ENCODE measurements at regions not wholly inside any gene's neighbourhood (a gene's known extent, or its start where the extent isn't known, plus 50 kb on each side); places are given as distances from the start of the nearest gene placed in this dataset.

GRCh38 chr5:17888155-17888554, 253.9 kb downstream of the TAF11L14 start:
- H4K91ac ChIP-seq (ENCODE audit: low read depth, low read length): no peak overlapping the region
- no peak overlapping the region for H2BK12ac ChIP-seq (ENCODE audit: low read length)
- no peaks in the 10 kb centered on the region for H3K27me3 ChIP-seq (ENCODE audit: insufficient read depth, low read length)
- no peaks in the 10 kb centered on the region for H3K36me3 ChIP-seq (ENCODE audit: control insufficient read depth in 1 of 2, insufficient read depth in 2 of 2, low read length in 2 of 2)
- no peak overlapping the region for H4K8ac ChIP-seq (ENCODE audit: low read depth, low read length)
- H4K12ac ChIP-seq (ENCODE audit: low read depth, low read length): no peak overlapping the region
- no peak for DNase-seq
- H3K9me3 ChIP-seq (ENCODE audit: insufficient read depth, low read depth, low read length): no peaks in the 10 kb centered on the region
- H3K4me2 ChIP-seq (ENCODE audit: low read length): no peak overlapping the region
- H2AFZ ChIP-seq (ENCODE audit: insufficient read depth, low read length, poor library complexity): no peak overlapping the region
- no peak overlapping the region for H3K27ac ChIP-seq (ENCODE audit: low read depth, low read length)
- H2BK120ac ChIP-seq (ENCODE audit: insufficient read depth, low read length, poor library complexity): no peak overlapping the region
- H3K4me3 ChIP-seq (ENCODE audit: low read depth, low read length): no peak overlapping the region
- no peak overlapping the region for H3K9ac ChIP-seq (ENCODE audit: low read length)
- no peaks in the 10 kb centered on the region for H3K79me1 ChIP-seq (ENCODE audit: low read length)
- no peak overlapping the region for H3K4ac ChIP-seq (ENCODE audit: low read depth, low read length)
- H3K18ac ChIP-seq (ENCODE audit: low read length): no peak overlapping the region
- no peaks in the 10 kb centered on the region for H3K79me2 ChIP-seq (ENCODE audit: control insufficient read depth, insufficient read depth, low read length, poor library complexity)
- no peak overlapping the region for H2BK5ac ChIP-seq (ENCODE audit: low read depth, low read length, poor library complexity)
- no peak overlapping the region for H3K14ac ChIP-seq (ENCODE audit: low read length)
- H2AK5ac ChIP-seq (ENCODE audit: low read length): no peak overlapping the region
- no peak overlapping the region for H3K23ac ChIP-seq (ENCODE audit: low read length)
- no peaks in the 10 kb centered on the region for H3K4me1 ChIP-seq (ENCODE audit: control insufficient read depth in 1 of 2, insufficient read depth in 2 of 2, low read length in 2 of 2)

GRCh38 chr5:17890501-17890900, 256.2 kb downstream of the TAF11L14 start:
- Histone ChIP-seq H2AK5ac (ENCODE audit: low read length) (no peak overlapping the region), H3K4me2 (ENCODE audit: low read length) (no peak overlapping the region), H3K23ac (ENCODE audit: low read length) (no peak overlapping the region), H4K12ac (ENCODE audit: low read depth, low read length) (no peak overlapping the region), H4K91ac (ENCODE audit: low read depth, low read length) (no peak overlapping the region), H3K4me3 (ENCODE audit: low read depth, low read length) (no peak overlapping the region), H3K36me3 (ENCODE audit: control insufficient read depth in 1 of 2, insufficient read depth in 2 of 2, low read length in 2 of 2) (no peaks in the 10 kb centered on the region), H3K27ac (ENCODE audit: low read depth, low read length) (no peak overlapping the region), H3K79me1 (ENCODE audit: low read length) (no peaks in the 10 kb centered on the region), H3K27me3 (ENCODE audit: insufficient read depth, low read length) (no peaks in the 10 kb centered on the region), H3K18ac (ENCODE audit: low read length) (no peak overlapping the region), H3K9ac (ENCODE audit: low read length) (no peak overlapping the region), H2BK12ac (ENCODE audit: low read length) (no peak overlapping the region), H2AFZ (ENCODE audit: insufficient read depth, low read length, poor library complexity) (no peak overlapping the region), H3K4ac (ENCODE audit: low read depth, low read length) (no peak overlapping the region), H2BK120ac (ENCODE audit: insufficient read depth, low read length, poor library complexity) (no peak overlapping the region), H3K9me3 (ENCODE audit: insufficient read depth, low read depth, low read length) (no peaks in the 10 kb centered on the region), H3K79me2 (ENCODE audit: control insufficient read depth, insufficient read depth, low read length, poor library complexity) (no peaks in the 10 kb centered on the region), H3K4me1 (ENCODE audit: control insufficient read depth in 1 of 2, insufficient read depth in 2 of 2, low read length in 2 of 2) (no peaks in the 10 kb centered on the region), H2BK5ac (ENCODE audit: low read depth, low read length, poor library complexity) (no peak overlapping the region), H4K8ac (ENCODE audit: low read depth, low read length) (no peak overlapping the region), H3K14ac (ENCODE audit: low read length) (no peak overlapping the region)
- DNase-seq: no peak
- no CpG with 5 or more reads among the region's 3 CpGs for WGBS (ENCODE audit: extremely low coverage, insufficient coverage, insufficient read length)

- Histone ChIP-seq H2BK12ac (ENCODE audit: low read length) (no peak overlapping the region), H3K14ac (ENCODE audit: low read length) (no peak overlapping the region), H3K23ac (ENCODE audit: low read length) (no peak overlapping the region), H2AK5ac (ENCODE audit: low read length) (no peak overlapping the region), H4K12ac (ENCODE audit: low read depth, low read length) (no peak overlapping the region), H3K4ac (ENCODE audit: low read depth, low read length) (no peak overlapping the region), H3K27me3 (ENCODE audit: insufficient read depth, low read length) (no peaks in the 10 kb centered on the region), H4K91ac (ENCODE audit: low read depth, low read length) (no peak overlapping the region), H2BK120ac (ENCODE audit: insufficient read depth, low read length, poor library complexity) (no peak overlapping the region), H3K9ac (ENCODE audit: low read length) (no peak overlapping the region), H3K4me3 (ENCODE audit: low read depth, low read length) (no peak overlapping the region), H2AFZ (ENCODE audit: insufficient read depth, low read length, poor library complexity) (no peak overlapping the region), H2BK5ac (ENCODE audit: low read depth, low read length, poor library complexity) (no peak overlapping the region), H3K4me1 (ENCODE audit: control insufficient read depth in 1 of 2, insufficient read depth in 2 of 2, low read length in 2 of 2) (no peaks in the 10 kb centered on the region), H3K4me2 (ENCODE audit: low read length) (no peak overlapping the region), H3K27ac (ENCODE audit: low read depth, low read length) (no peak overlapping the region), H3K36me3 (ENCODE audit: control insufficient read depth in 1 of 2, insufficient read depth in 2 of 2, low read length in 2 of 2) (no peaks in the 10 kb centered on the region), H3K79me2 (ENCODE audit: control insufficient read depth, insufficient read depth, low read length, poor library complexity) (no peaks in the 10 kb centered on the region), H3K9me3 (ENCODE audit: insufficient read depth, low read depth, low read length) (no peaks in the 10 kb centered on the region), H4K8ac (ENCODE audit: low read depth, low read length) (no peak overlapping the region), H3K79me1 (ENCODE audit: low read length) (no peaks in the 10 kb centered on the region), H3K18ac (ENCODE audit: low read length) (no peak overlapping the region)
- no peak for DNase-seq
- no CpG with 5 or more reads among the region's 6 CpGs for WGBS (ENCODE audit: extremely low coverage, insufficient coverage, insufficient read length)
These were observed 257.6 kb downstream of the TAF11L14 start for GRCh38 chr5:17891881-17892280.

GRCh38 chr5:17893026-17893635, 258.9 kb downstream of the TAF11L14 start:
- Histone ChIP-seq H4K8ac (ENCODE audit: low read depth, low read length) (no peak overlapping the region), H3K23ac (ENCODE audit: low read length) (no peak overlapping the region), H3K4me3 (ENCODE audit: low read depth, low read length) (no peak overlapping the region), H2AK5ac (ENCODE audit: low read length) (no peak overlapping the region), H3K9ac (ENCODE audit: low read length) (no peak overlapping the region), H3K4ac (ENCODE audit: low read depth, low read length) (no peak overlapping the region), H2AFZ (ENCODE audit: insufficient read depth, low read length, poor library complexity) (no peak overlapping the region), H3K36me3 (ENCODE audit: control insufficient read depth in 1 of 2, insufficient read depth in 2 of 2, low read length in 2 of 2) (no peaks in the 10 kb centered on the region), H3K27me3 (ENCODE audit: insufficient read depth, low read length) (no peaks in the 10 kb centered on the region), H3K4me2 (ENCODE audit: low read length) (no peak overlapping the region), H4K91ac (ENCODE audit: low read depth, low read length) (no peak overlapping the region), H3K27ac (ENCODE audit: low read depth, low read length) (no peak overlapping the region), H3K14ac (ENCODE audit: low read length) (no peak overlapping the region), H3K9me3 (ENCODE audit: insufficient read depth, low read depth, low read length) (no peaks in the 10 kb centered on the region), H2BK120ac (ENCODE audit: insufficient read depth, low read length, poor library complexity) (no peak overlapping the region), H3K18ac (ENCODE audit: low read length) (no peak overlapping the region), H3K79me1 (ENCODE audit: low read length) (no peaks in the 10 kb centered on the region), H2BK12ac (ENCODE audit: low read length) (no peak overlapping the region), H3K79me2 (ENCODE audit: control insufficient read depth, insufficient read depth, low read length, poor library complexity) (no peaks in the 10 kb centered on the region), H4K12ac (ENCODE audit: low read depth, low read length) (no peak overlapping the region), H2BK5ac (ENCODE audit: low read depth, low read length, poor library complexity) (no peak overlapping the region), H3K4me1 (ENCODE audit: control insufficient read depth in 1 of 2, insufficient read depth in 2 of 2, low read length in 2 of 2) (no peaks in the 10 kb centered on the region)
- DNase-seq: no peak
- WGBS (ENCODE audit: extremely low coverage, insufficient coverage, insufficient read length): no CpG with 5 or more reads among the region's 3 CpGs

All from trophoblast cell (in vitro differentiated cells and primary cell).